ENCODE measurements at regions not wholly inside any gene's neighbourhood (a gene's known extent, or its start where the extent isn't known, plus 50 kb on each side); places are given as distances from the start of the nearest gene placed in this dataset.

DNA sequence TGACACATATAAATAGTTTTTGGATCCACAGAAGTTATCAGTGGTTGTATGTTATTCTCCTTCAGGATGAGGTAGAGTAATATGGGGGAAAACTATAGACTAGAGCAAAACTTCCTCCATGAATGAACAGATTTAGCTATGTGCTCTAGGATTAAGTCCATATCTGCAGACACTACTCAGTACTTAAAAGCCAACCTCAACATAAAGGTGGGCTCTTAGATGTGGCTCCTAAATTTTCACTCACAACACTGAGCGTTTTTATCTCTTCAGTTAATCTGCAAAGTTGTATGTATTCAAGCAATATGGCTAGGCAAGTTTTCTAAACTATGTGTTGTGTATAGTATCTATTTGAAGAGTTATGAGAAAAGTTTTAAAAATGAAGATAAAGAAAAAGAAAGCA is 147.0 kb upstream of the SLITRK3 start:
- no peak for TF ChIP-seq EZH2phosphoT487 (IDR thresholded peaks at IDR 0.05; ENCODE audit: low read depth)
- TF ChIP-seq, protein P1, sequence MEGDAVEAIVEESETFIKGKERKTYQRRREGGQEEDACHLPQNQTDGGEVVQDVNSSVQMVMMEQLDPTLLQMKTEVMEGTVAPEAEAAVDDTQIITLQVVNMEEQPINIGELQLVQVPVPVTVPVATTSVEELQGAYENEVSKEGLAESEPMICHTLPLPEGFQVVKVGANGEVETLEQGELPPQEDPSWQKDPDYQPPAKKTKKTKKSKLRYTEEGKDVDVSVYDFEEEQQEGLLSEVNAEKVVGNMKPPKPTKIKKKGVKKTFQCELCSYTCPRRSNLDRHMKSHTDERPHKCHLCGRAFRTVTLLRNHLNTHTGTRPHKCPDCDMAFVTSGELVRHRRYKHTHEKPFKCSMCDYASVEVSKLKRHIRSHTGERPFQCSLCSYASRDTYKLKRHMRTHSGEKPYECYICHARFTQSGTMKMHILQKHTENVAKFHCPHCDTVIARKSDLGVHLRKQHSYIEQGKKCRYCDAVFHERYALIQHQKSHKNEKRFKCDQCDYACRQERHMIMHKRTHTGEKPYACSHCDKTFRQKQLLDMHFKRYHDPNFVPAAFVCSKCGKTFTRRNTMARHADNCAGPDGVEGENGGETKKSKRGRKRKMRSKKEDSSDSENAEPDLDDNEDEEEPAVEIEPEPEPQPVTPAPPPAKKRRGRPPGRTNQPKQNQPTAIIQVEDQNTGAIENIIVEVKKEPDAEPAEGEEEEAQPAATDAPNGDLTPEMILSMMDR (IDR thresholded peaks at IDR 0.05; ENCODE audit: low read depth, low read length): no peak
- Histone ChIP-seq H2AFZ (ENCODE audit: low read depth, low read length) (no peak overlapping the region), H4K20me1 (ENCODE audit: insufficient read depth, low read length) (no peaks in the 10 kb centered on the region), H3K79me2 (ENCODE audit: low read length) (no peaks in the 10 kb centered on the region), H3K4me2 (ENCODE audit: low read length) (no peak overlapping the region), H3K4me3 (ENCODE audit: low read length) (no peak overlapping the region), H3K27me3 (ENCODE audit: low read depth, low read length) (no peaks in the 10 kb centered on the region), H3K36me3 (replicated peaks; ENCODE audit: low read depth, low read length) (no peaks in the 10 kb centered on the region), H3K27ac (ENCODE audit: low read length) (no peak overlapping the region), H3K9me3 (ENCODE audit: insufficient read depth, low read length) (no peaks in the 10 kb centered on the region), H3K9ac (ENCODE audit: low read length) (no peak overlapping the region), H3K4me1 (ENCODE audit: low read length) (no peaks in the 10 kb centered on the region)

DNA sequence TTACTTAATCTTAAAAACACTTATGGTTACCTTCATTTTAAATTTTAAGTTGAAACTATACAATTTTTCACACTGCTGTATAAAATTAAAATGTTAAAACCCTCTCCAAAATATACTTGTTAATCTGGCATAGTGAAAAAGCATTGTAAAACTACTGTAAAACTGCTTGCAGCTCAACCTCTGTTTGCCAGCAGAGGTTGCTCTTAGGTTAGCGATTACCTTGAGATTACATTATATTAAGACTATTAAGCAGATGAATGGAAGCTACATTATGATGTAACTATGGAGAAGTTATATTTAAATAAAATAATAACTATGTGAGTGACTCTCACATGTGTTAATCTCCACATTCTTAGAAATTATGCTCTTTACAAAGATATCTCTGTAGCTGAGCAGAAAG is 143.6 kb upstream of the SLITRK3 start:
- Histone ChIP-seq H3K79me2 (ENCODE audit: low read length) (no peaks in the 10 kb centered on the region), H3K27ac (ENCODE audit: low read length) (no peak overlapping the region), H3K36me3 (replicated peaks; ENCODE audit: low read depth, low read length) (no peaks in the 10 kb centered on the region)

DNA sequence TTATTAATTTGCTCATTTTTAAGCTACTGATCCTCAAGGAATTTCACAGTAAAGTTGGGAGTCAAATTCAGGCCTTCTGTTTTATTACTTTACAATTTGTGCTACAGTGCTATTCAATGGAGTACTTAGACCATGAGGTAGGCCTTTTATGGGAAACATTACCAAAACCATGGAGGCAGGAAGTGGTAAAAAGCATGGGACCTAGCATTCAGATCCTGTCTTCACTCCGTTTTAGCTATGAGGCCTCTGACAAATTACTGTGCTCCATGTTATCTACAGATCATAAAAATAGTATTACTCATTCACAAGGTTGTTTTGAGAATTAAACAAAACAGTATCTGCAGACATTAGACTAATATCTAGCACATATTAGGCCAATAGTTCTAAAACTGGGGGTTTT is 140.6 kb upstream of the SLITRK3 start:
- Histone ChIP-seq H3K27ac (ENCODE audit: low read length) (no peak overlapping the region), H2AFZ (ENCODE audit: low read depth, low read length) (no peak overlapping the region), H3K4me3 (ENCODE audit: low read length) (no peak overlapping the region), H3K79me2 (ENCODE audit: low read length) (no peaks in the 10 kb centered on the region), H3K9me3 (ENCODE audit: insufficient read depth, low read length) (no peaks in the 10 kb centered on the region), H3K36me3 (replicated peaks; ENCODE audit: low read depth, low read length) (no peaks in the 10 kb centered on the region), H3K9ac (ENCODE audit: low read length) (no peak overlapping the region), H3K4me2 (ENCODE audit: low read length) (no peak overlapping the region), H3K27me3 (ENCODE audit: low read depth, low read length) (no peaks in the 10 kb centered on the region), H4K20me1 (ENCODE audit: insufficient read depth, low read length) (no peaks in the 10 kb centered on the region), H3K4me1 (ENCODE audit: low read length) (no peaks in the 10 kb centered on the region)
- TF ChIP-seq EZH2phosphoT487 (IDR thresholded peaks at IDR 0.05; ENCODE audit: low read depth): no peak
- TF ChIP-seq, protein P1 (IDR thresholded peaks at IDR 0.05; ENCODE audit: low read depth, low read length): no peak

More for the DNA sequence above, 143.6 kb upstream of the SLITRK3 start:
- Histone ChIP-seq H3K27me3 (ENCODE audit: low read depth, low read length) (no peaks in the 10 kb centered on the region), H3K4me1 (ENCODE audit: low read length) (no peaks in the 10 kb centered on the region), H2AFZ (ENCODE audit: low read depth, low read length) (no peak overlapping the region), H4K20me1 (ENCODE audit: insufficient read depth, low read length) (no peaks in the 10 kb centered on the region), H3K9me3 (ENCODE audit: insufficient read depth, low read length) (no peaks in the 10 kb centered on the region), H3K4me2 (ENCODE audit: low read length) (no peak overlapping the region), H3K9ac (ENCODE audit: low read length) (no peak overlapping the region), H3K4me3 (ENCODE audit: low read length) (no peak overlapping the region)
- no peak for TF ChIP-seq EZH2phosphoT487 (IDR thresholded peaks at IDR 0.05; ENCODE audit: low read depth)
- TF ChIP-seq, protein P1 (IDR thresholded peaks at IDR 0.05; ENCODE audit: low read depth, low read length): peak; percentile 57

All from OCI-LY3 (cell line).